ENCODE measurements at regions not wholly inside any gene's neighbourhood (a gene's known extent, or its start where the extent isn't known, plus 50 kb on each side); places are given as distances from the start of the nearest gene placed in this dataset.

DNA sequence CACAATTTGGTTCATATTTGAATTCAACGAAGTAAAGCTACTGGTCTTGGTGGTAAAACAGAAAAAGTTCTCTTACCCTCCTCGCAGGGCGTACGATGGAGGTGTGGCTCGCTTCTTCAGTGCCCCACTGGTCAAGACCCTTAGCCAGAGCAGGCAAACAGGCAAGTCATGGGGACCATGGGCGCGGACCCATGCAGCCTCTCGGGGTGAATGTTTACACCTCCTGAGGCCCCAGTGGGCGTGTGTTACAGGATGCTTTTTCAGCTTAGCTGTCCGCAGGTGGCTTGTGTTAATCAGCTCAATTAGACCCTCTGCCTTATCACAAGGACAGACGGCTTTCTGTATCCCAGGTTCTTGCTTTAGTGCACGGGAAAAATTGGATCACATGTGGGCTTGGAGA is 991.8 kb downstream of the GBE1 start:
- Histone ChIP-seq H3K27ac (no peak overlapping the region), H3K4me3 (no peak overlapping the region), H3K4me1 (no peaks in the 10 kb centered on the region), H3K27me3 (no peaks in the 10 kb centered on the region), H3K9me3 (no peaks in the 10 kb centered on the region), H3K36me3 (no peaks in the 10 kb centered on the region)
- 91 to 92% methylated on average over 12 of the region's 12 CpGs for WGBS, 2 donors
- DNase-seq (ENCODE audit: low spot score in 2 of 2) = no peak
- TF ChIP-seq EP300 (IDR thresholded peaks at IDR 0.05) = no peak
- TF ChIP-seq, protein P1, sequence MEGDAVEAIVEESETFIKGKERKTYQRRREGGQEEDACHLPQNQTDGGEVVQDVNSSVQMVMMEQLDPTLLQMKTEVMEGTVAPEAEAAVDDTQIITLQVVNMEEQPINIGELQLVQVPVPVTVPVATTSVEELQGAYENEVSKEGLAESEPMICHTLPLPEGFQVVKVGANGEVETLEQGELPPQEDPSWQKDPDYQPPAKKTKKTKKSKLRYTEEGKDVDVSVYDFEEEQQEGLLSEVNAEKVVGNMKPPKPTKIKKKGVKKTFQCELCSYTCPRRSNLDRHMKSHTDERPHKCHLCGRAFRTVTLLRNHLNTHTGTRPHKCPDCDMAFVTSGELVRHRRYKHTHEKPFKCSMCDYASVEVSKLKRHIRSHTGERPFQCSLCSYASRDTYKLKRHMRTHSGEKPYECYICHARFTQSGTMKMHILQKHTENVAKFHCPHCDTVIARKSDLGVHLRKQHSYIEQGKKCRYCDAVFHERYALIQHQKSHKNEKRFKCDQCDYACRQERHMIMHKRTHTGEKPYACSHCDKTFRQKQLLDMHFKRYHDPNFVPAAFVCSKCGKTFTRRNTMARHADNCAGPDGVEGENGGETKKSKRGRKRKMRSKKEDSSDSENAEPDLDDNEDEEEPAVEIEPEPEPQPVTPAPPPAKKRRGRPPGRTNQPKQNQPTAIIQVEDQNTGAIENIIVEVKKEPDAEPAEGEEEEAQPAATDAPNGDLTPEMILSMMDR (IDR thresholded peaks at IDR 0.05) = no peak
- TF ChIP-seq POLR2A (IDR thresholded peaks at IDR 0.05) = no peak

- no peak for DNase-seq (ENCODE audit: low spot score in 2 of 2)
- 47 to 48% methylated on average over 4 of the region's 4 CpGs for WGBS, 2 donors
- TF ChIP-seq EP300 (IDR thresholded peaks at IDR 0.05) (no peak), POLR2A (IDR thresholded peaks at IDR 0.05) (no peak)
- TF ChIP-seq, protein P1 (IDR thresholded peaks at IDR 0.05) = no peak
- no peak overlapping the region for H3K4me3 ChIP-seq
- H3K4me1 ChIP-seq = no peaks in the 10 kb centered on the region
- no peaks in the 10 kb centered on the region for H3K9me3 ChIP-seq
- no peaks in the 10 kb centered on the region for H3K27me3 ChIP-seq
- H3K36me3 ChIP-seq = no peaks in the 10 kb centered on the region
- no peak overlapping the region for H3K27ac ChIP-seq
These were observed 993.8 kb downstream of the GBE1 start for GRCh38 chr3:80767604-80768003.

- WGBS, 2 donors = 78 to 81% methylated on average over 8 of the region's 8 CpGs
- Histone ChIP-seq H3K27me3 (no peaks in the 10 kb centered on the region), H3K4me1 (no peaks in the 10 kb centered on the region), H3K9me3 (no peaks in the 10 kb centered on the region), H3K4me3 (no peak overlapping the region), H3K27ac (no peak overlapping the region), H3K36me3 (no peaks in the 10 kb centered on the region)
- DNase-seq (ENCODE audit: low spot score in 2 of 2) = no peak
- TF ChIP-seq POLR2A (IDR thresholded peaks at IDR 0.05) (no peak), EP300 (IDR thresholded peaks at IDR 0.05) (no peak)
- TF ChIP-seq, protein P1 (IDR thresholded peaks at IDR 0.05) = no peak
These were observed 987.2 kb upstream of the ROBO1 start for GRCh38 chr3:80754969-80755368.

GRCh38 chr3:80753021-80753420 is 985.2 kb upstream of the ROBO1 start:
- Histone ChIP-seq H3K9me3 (no peaks in the 10 kb centered on the region), H3K4me3 (no peak overlapping the region), H3K27me3 (no peaks in the 10 kb centered on the region), H3K36me3 (no peaks in the 10 kb centered on the region), H3K27ac (no peak overlapping the region), H3K4me1 (no peaks in the 10 kb centered on the region)
- no peak for DNase-seq (ENCODE audit: low spot score in 2 of 2)
- 56 to 59% methylated on average over 4 of the region's 4 CpGs for WGBS, 2 donors
- no peak for TF ChIP-seq EP300 (IDR thresholded peaks at IDR 0.05)
- TF ChIP-seq, protein P1 (IDR thresholded peaks at IDR 0.05) = no peak

- no peaks in the 10 kb centered on the region for H3K36me3 ChIP-seq
- H3K9me3 ChIP-seq = no peaks in the 10 kb centered on the region
- no peaks in the 10 kb centered on the region for H3K4me1 ChIP-seq
- TF ChIP-seq, protein P1 (IDR thresholded peaks at IDR 0.05) = no peak
- TF ChIP-seq POLR2A (IDR thresholded peaks at IDR 0.05) = no peak
- TF ChIP-seq EP300 (IDR thresholded peaks at IDR 0.05) = no peak
- H3K27ac ChIP-seq = no peak overlapping the region
- 84 to 87% methylated on average over 4 of the region's 4 CpGs for WGBS, 2 donors
- DNase-seq (ENCODE audit: low spot score in 2 of 2) = no peak
- no peak overlapping the region for H3K4me3 ChIP-seq
- H3K27me3 ChIP-seq = no peaks in the 10 kb centered on the region
These were observed 982.8 kb upstream of the ROBO1 start for GRCh38 chr3:80750637-80751036.

Measured in tibial nerve (tissue), 4 donors.